Activated CD8-positive, alpha-beta memory T cell treated with anti-CD3 and anti-CD28 coated beads, Interleukin-2, amount 50 U/mL, for 4 hours (primary cell): ENCODE measurements at regions not wholly inside any gene's neighbourhood (a gene's known extent, or its start where the extent isn't known, plus 50 kb on each side); places are given as distances from the start of the nearest gene placed in this dataset.
"Not testable (repeated sequence)": the region's sequence is repeated elsewhere in the genome, so short reads cannot be mapped to it uniquely, and the experiment has no call there.

Source experiments
- DNase-seq: peaks from one replicate; pipeline ENCODE4 v3.0.0-alpha.2; 2020

DNA sequence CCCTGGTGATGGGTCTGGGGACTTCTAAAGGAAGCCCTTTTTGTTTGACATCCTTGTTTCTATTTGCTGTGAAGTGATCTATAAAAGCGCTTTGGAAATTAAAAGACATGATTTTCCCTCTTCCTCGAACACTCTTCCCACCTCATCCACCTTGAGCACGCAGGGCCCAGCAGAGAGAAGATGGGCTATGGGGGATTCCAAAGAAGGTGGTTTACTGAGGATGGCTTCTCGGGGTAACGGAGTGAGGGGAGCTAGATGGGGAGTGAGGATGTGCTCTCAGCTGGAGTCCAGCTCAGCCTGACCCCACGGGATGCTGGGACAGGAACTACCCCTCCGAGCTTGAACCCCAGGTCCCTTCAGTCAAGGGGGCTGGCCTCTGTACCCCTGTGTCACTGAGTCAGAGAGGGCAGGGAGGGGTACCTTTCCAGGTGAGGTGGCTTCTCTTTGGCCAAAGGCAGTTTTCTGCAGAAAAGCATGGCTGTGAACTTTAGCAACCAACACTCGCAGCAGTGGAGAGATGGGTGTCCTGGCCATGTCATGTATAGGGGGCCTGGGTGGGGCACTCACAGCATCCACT is 180.7 kb upstream of the SMAD3 start:
- DNase-seq, result no peak

DNA sequence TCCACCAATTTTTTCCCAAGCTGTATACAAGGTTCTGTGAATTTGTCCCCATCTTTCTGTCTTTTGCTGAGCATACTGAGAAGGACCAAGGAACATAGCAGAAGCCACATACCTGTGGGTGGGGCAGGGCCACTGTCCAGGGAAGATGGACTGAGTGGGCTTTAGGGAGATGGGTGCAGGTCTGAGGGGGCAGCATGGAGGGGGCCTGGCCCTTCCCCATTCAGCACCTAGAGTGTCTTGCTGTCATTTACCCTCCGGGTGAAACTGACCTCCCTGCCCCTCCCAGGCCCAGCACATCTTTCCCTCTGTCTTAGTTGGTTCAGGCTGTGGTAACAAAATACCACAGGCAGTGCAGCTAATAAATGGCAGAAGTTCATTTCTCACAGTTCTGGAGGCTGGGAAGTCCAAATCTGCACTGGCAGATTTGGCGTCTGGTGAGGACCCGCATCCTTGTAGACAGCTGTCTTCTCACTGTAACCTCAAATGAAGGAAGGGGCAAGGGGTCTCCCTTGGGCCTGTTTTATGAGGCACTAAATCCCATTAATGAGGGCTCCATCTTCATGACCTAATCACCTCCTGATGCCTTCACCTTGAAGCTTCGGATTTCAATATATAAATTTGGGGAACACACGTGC is 180.0 kb upstream of the SMAD3 start:
- no peak for DNase-seq

DNA sequence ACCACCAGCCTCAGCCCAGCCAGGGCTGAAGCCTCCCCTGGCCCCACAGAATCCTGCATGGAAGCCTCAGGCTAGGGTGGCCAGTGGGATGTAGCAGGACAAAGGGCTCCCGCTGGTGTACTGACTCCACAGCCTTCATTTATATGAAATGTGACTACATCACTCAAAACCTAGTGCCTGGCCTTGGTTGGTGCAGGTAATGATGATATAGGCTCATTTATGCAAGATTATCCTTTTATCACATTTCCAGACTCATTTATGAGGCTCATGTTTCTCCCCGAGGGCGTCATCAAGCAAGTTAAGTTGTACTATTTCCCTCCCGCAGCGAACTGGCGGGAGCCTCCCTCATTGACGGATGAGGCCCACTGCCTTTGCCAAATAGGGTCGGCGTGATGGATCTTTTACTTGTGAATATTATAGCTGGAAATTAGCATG is 179.1 kb upstream of the SMAD3 start:
- DNase-seq, result no peak

DNA sequence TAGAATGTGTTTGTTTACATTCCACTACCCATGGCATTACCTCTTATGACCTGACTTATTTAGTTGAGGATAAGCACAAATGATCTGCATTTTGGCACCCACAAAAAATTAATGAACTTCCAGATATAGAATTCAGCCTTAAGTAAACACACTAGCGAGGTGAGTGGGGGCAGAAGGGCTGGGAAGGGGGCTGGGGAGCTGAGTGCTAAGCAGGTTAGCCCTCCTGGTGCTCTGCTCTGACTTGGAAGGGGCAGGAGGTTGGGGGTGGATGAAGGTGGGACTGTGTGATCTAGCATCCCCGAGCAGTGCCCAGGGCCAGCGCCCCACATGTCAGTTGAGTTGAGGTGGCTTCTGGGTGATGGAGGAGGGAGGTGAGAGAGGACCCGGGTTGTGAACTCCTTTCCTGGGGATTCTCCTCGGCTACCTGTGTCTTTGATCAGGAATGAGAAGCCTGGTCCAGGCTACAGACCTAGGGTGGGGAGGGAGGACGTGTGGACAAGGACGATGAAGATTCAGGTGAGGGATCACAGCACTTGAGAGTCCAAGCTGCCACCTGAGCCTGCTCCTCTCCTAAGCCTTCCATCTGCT is 178.6 kb upstream of the SMAD3 start:
- DNase-seq, result no peak

DNA sequence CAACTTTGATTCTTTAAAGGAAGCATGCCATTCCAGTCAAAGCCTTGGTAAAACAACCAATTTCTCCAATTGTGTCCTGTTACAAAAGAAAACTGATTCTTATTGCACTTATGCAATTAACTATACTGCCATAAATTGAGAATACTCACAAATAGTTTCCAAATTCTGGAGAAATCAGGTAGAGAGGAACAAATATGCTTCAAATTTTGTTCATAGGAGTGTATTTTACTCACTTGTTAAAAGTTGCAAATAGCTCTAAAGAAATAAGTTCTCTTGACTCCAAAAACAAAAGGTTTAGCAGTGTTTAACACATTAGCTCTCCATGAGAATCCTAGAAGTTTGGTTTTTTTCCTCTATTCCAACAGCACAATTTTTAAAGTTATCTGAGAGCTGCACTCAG is 176.1 kb upstream of the SMAD3 start:
- DNase-seq, result not testable (repeated sequence)

DNA sequence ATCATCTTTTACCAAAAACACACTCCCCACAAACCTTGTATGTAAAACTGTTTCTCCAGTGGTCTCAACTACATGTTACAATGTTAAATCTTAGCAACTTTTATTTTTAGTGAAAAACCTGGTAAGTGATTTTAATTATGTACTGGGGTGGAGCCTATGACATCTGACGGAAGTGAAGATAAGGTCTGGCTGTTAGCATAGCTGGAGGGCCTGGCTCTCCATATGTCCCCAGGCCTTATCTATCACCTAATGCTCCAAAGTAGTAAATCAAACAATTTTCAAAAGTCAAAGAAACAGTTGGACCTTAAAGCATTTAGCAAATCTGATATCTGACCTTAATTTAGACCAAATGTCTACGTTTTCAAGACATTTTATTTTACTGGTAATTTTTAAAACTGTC is 173.6 kb upstream of the SMAD3 start:
- DNase-seq, result no peak

DNA sequence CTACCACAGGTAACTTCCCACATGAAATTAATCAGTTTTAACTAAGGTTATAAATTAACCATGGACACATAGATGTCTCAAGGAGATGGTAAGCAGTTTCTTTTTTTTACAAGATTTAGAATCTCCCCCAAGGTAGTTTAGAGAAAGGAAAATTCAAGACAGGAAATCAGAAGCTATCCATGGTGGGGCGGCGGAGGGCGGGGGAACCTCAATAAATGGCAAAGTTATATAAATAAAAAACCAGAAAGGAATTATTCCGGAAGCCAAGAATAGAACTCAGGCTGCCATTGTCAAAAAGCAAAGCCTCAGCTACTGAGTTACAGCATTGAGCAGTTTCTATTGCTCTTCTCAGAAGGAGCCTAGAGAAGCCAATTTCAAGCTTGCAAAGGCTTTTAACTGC is 172.1 kb upstream of the SMAD3 start:
- no peak for DNase-seq

DNA sequence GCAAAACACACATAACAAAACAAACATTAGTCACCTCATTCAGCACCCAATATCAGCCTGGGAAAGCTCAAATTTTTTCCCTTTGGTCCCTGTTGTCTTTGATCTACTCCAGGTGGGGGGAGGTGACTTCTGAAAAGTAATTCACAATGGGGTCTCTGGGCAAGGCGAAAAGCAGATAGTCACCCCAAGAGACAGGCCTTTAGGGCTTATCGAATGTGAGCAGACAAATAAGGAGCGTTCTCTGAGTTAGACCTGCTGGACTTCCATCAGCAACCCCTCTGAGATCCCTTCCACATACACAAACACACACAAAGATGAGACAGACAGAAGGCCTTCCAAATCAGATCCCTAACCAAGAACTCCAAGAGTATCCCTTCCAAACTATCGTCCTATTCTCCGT is 171.0 kb upstream of the SMAD3 start:
- no peak for DNase-seq

DNA sequence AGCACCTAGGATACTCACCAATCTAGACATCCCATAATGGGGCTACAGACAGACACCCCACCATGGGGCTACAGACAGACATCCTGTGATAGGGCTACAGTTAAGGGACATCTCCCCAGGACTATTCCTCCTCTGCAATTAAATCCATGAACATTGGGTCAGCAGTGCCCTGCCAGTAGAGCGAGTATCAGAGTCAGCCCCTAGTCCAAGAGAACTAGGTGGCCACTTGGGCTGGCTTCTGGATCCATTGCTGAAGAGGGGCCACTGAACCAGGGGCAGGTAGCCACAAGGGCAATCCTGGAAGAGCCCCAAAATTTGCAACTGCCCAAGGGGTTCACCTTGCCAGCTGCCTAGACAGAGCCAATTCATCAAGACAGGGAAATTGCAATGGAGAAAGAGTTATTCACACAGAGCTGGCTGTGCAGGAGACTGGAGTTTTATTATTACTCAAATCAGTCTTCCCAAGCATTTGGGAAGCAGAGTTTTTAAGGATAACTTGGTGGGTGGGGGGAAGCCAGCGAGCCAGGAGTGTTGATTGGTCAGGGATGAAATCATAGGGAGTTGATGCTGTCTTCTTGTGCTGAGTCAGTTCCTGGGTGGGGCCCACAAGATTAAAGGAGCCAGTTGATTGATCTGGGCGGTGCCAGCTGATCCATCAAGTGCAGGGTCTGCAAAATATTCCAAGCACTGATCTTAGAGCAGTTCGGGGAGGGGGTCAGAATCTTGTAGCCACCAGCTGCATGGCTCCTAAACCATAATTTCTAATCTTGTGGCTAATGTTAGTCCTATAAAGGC is 170.2 kb upstream of the SMAD3 start:
- DNase-seq, result no peak

DNA sequence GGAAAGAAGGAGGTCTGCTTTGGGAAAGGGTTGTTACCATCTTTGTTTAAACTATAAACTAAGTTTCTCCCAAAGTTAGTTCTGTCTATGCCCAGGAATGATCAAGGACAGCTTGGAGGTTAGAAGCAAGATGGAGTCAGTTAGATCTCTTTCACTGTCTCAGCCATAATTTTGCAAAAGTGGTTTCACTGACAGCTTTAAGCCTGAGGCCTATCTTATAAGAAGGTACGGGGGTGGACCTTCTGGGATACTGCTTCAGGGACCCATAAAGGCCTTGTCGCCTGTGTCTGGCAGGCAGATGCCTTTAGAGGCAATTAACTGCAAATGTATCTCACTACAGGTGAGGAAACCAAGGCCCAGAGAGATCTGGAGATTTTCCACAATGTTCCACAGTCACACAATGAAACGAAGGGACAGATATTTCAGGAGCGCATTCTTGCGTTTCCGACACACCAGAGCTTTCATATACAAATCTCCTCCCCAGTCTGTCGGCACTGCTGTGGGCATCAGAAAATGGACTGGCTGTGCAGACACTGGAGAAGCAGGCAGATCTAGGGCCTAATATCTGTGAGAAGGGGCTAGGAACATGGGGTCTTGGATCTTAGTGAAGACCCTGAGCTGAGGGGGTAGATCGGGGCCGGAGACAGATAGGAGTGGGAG is 169.5 kb upstream of the SMAD3 start:
- no peak for DNase-seq

DNA sequence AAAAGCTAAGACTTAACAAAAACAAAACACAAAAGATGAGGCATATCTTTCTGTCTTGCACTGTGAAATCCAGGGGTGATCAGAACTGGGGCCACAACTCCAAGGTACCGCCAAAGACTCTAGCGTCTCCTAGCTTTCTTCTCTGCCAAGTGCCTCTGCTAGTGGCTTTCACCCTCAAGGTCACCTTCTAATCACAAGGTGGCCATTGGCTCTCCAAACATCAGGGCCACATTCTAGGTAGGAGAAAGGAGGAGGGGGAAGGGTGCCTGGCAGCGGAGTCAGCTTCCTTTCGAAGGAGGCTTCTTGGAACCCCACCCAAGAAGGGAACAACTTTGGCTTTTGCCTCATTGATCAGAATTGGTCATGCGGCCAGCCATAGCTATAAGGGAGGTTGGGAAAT is 168.8 kb upstream of the SMAD3 start:
- no peak for DNase-seq

DNA sequence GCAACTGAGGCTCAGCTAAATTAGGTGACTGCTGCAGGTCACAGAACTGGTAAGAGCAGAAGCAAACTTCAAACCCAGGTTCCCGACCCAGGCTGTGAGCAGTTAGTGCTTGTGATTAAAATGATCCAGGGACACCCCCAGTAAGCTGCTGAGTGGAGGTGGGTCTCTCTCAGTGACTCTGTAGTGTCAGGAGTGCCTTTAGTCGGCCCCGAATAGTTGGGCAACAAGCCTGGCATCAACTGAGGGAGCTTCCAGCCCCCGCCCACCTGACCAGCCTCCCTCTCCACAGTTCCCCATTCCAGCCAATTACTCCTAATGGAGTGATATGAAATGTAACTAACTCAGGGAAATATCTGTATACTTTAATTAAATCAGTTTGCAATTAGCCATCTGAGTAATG is 168.0 kb upstream of the SMAD3 start:
- no peak for DNase-seq

DNA sequence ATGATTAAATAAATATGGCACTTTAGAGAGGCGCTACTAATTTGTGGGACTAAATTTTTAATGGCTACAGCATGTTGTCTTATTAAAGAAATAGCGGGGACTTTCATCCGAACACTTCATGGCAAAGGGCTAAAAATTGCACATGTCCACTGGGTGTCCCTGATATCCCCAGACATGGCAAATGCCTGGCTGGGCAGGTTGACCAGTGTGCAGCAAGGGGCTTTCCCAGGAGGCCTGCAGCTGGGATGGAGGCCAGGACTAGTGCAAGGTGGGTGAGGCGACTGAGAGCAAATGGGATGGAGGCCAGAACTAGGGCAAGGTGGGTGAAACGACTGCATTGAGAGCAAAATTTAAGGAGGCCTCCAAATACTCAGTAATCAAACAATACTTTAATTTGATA is 167.4 kb upstream of the SMAD3 start:
- DNase-seq, result no peak

DNA sequence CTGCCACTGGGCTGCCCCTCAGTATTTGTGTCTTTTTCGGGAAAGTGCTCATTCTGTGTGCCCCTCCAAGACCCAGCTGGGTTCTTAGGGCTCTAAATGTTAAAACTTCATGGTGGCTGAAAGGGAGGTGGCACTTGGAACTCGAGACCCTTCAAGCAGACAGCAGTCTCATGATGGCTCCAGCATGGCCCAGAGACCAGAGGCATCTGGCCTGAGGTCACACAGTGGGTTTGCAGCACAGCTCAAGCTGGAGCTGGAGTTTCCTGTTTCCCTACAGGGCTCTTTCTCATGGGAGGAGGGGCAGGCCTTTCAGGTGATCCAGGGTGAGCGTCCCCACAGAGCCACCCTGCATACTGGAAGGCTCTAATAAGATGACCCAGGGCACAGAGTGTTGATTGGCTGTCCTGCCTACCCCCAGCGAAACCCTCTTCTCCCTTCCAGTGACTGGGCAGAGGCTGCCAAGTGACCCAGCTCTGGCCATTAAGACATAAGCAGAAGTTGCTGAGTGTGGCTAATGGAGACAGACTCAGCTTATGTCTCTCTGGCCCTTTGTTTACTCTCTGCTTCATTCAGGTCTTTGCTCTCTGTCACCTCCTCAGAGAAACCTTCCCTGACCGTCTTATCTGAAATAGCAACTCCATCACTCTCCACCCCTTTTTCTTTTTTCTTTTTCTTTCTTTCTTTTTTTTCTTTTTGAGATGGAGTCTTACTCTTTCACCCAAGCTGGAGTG is 166.6 kb upstream of the SMAD3 start:
- no peak for DNase-seq

DNA sequence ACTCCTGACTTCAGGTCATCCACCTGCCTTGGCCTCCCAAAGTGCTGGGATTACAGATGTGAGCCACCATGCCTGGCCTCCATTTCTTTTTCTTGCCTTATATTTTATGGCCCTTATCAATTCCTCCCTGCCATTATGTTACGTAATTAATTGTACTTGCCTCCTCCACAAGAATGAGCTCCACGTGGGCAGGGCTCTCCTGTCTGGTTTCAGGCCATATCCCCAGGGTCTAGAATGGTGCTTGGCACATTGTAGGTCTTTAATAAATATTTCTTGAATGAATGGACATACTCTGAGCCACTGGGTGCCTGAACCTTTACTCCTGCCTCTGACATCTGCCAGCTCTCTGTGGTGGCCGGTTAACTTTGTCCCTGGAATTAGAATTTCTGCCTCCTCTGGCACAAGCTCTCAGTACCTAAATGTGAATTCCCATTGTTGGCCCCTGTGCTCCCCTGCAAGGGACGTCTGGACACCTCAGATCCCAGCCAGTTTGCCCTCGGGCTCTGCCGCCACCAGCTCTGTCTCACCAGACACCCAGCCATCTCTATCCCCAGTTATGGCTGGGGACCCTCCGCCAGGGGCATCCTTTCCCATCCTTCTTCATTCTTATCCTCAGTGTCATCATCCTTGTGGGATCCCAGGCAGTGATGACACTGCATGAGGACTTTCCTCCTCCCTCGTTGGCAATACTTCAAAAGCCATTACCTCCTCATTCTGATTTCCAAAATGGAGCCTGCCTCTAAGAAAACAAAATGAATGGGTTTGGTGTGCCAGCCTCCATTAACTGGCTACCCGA is 165.6 kb upstream of the SMAD3 start:
- DNase-seq, result no peak

DNA sequence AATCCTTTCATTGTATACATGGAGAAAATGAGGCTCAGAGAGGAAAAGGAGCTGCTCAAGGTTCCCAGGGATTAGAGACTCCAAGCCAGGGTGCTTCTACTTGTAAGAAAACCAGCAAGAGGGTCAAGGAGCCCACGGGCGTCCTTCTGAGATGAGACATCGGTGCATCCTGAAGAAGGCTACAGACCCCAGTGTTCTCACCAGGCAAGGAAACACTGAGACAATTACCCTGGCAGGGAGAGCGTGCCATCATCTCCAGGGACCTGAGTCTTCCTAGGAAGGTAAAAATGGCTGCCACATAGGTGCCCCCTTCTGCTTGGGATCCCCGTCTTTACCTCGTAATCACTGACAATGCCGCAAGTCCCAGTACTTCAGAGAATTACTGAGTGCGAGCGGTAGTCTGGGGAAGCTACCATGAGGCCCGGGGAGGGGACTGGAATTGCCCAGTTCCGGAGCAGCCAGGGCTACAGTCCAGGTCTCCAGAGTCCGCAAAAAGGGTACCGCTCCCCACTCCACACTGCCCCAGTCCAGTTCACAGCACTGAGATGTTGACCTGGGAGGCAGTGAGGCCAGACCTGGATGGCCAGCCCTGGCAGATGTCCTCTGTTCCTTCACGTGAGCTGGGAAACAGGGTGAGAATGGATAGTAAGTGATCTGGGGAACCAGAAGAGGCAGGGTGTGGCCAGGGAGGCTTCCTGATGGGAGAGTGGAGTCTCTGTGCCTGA is 164.7 kb upstream of the SMAD3 start:
- DNase-seq, result no peak

DNA sequence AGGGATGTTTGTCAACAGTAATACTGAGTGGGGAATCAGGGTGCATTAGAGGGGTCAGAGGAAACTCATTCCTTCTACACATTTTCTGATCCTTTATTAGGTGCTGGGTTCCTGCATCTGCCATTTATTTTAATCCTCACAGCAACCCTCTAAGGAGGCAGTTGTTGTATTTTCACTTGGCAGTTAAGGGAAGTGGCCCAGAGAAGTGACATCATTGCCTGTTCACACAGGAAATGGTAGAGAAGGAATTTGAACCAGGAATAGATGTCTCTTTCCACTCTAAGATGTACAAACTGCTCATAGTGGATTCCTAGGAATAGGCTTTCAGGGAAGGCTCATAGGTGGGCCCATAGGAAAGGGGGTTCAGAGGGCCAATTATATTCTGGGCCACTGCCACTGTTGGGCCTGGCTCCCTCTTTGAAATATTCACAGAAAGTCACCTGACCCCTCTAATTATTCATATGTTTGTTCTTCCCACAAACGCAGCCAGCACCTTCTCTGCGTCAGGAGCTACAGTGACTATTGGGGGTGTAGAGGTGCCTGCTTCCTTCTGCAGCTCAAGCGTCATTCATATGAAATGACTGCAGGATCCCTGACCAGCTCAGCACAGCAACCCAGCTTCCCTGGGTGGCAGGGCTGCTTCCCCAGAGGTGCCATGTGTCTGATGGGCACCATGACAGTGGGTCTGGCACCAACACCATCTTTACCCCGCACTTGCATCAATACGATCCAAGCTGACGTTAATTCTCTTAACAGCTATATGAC is 163.9 kb upstream of the SMAD3 start:
- DNase-seq, result no peak

DNA sequence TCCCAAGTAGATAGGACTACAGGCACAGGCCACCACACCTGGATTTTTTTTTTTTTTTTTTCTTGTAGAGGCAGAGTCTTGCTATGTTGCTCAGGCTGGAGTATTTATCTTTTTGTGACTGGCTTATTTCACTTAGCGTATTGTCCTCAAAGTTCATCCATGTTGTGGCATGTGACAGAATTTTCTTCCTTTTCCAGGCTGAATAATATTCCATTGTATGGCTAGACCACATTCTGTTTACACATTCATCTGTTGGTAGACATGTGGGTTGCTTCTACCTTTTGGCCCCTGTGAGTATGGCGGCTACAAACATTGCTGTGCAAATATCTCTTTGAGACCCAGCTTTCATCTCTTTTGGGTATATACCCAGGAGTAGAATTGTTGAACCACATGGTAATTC is 160.2 kb upstream of the SMAD3 start:
- DNase-seq, result no peak

DNA sequence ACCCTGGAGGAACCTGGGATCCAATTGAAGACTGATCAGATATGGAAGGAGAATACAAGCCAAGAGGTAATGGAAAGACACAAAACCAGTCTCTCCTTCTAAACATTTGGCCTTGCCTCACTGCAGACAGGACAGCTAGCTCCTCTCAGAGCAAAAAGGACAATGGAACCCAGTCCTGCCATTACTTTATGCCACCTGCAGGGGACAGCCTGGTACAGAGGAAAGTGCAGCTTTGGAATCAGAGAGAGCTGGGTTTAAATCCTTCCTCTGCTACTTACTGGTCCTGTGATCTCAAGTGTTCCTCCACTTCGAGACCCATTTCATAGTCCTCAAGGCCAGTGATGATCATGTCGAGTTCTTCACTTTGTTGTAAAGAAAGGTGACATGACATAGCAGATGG is 159.4 kb upstream of the SMAD3 start:
- no peak for DNase-seq
